OCI-LY1 (cell line): ENCODE measurements at regions not wholly inside any gene's neighbourhood (a gene's known extent, or its start where the extent isn't known, plus 50 kb on each side); places are given as distances from the start of the nearest gene placed in this dataset.

ENCODE experiments used
- H2AFZ ChIP-seq: fragments of 200-600 bp; sonication (generic), shearing (Covaris generic); 2 replicates; pipeline ENCODE4 v1.6.0; 2014; ENCODE audit warnings: antibody characterized with exemption, mild to moderate bottlenecking, low read length
- H3F3A ChIP-seq: fragments of 200-600 bp; sonication (generic), shearing (Covaris generic); 2 replicates; pipeline ENCODE4 v1.6.0; 2014; ENCODE audit warnings: mild to moderate bottlenecking, antibody characterized with exemption, low read length, moderate library complexity; ENCODE audit not compliant: insufficient read depth
- H3K27ac ChIP-seq: fragments of 200-600 bp; sonication (generic); 2 replicates; pipeline ENCODE4 v1.5.1; 2014; ENCODE audit warnings: low read length, mixed run types, mild to moderate bottlenecking, low read depth; ENCODE audit not compliant: poor library complexity, severe bottlenecking
- H3K27me3 ChIP-seq: fragments of 200-600 bp; sonication (generic); 2 replicates; pipeline ENCODE4 v1.6.0; 2014; ENCODE audit warnings: antibody characterized with exemption, mild to moderate bottlenecking, low read length, moderate library complexity; ENCODE audit not compliant: insufficient read depth
- H3K36me3 ChIP-seq: fragments of 200-600 bp; sonication (generic); 2 replicates; pipeline ENCODE4 v1.6.1; 2014; ENCODE audit warnings: mild to moderate bottlenecking, antibody characterized with exemption, low read length, moderate library complexity, mixed read lengths; ENCODE audit not compliant: insufficient read depth
- H3K4me1 ChIP-seq: fragments of 200-600 bp; sonication (generic); 2 replicates; pipeline ENCODE4 v1.5.1; 2014; ENCODE audit warnings: mild to moderate bottlenecking, low read length, moderate library complexity; ENCODE audit not compliant: insufficient read depth, severe bottlenecking
- H3K4me2 ChIP-seq: fragments of 200-600 bp; sonication (generic), shearing (Covaris generic); 2 replicates; pipeline ENCODE4 v1.6.1; 2014; ENCODE audit warnings: low read length
- H3K4me3 ChIP-seq: fragments of 200-600 bp; sonication (generic); 2 replicates; pipeline ENCODE4 v1.5.1; 2014; ENCODE audit warnings: low read length, low read depth, mild to moderate bottlenecking, mixed read lengths; ENCODE audit not compliant: poor library complexity, severe bottlenecking
- H3K79me2 ChIP-seq: fragments of 200-600 bp; shearing (Covaris generic); 2 replicates; pipeline ENCODE4 v1.6.1; 2016; ENCODE audit warnings: mixed run types, low read length, mixed read lengths; ENCODE audit not compliant: insufficient read depth
- H3K9ac ChIP-seq: fragments of 200-600 bp; sonication (generic), shearing (Covaris generic); 2 replicates; pipeline ENCODE4 v1.6.1; 2014; ENCODE audit warnings: mild to moderate bottlenecking, low read length, mixed read lengths
- H3K9me2 ChIP-seq: fragments of 200-600 bp; sonication (generic), shearing (Covaris generic); 2 replicates; pipeline ENCODE4 v1.6.1; 2014; ENCODE audit warnings: low read depth, mild to moderate bottlenecking, low read length, mixed read lengths
- H3K9me3 ChIP-seq: fragments of 200-600 bp; shearing (Covaris generic); 2 replicates; pipeline ENCODE4 v1.6.1; 2014; ENCODE audit warnings: low read length, mixed read lengths
- H4K20me1 ChIP-seq: fragments of 200-600 bp; sonication (generic), shearing (Covaris generic); 2 replicates; pipeline ENCODE4 v1.6.0; 2016; ENCODE audit warnings: mild to moderate bottlenecking, low read length; ENCODE audit not compliant: insufficient read depth
- CTCF ChIP-seq: fragments of 200-600 bp; sonication (generic), shearing (Covaris generic); IDR thresholded peaks from 2 replicates; pipeline ENCODE4 v1.5.1; 2017; ENCODE audit warnings: mild to moderate bottlenecking, antibody characterized with exemption, low read length, moderate library complexity, mixed read lengths
- EZH2 ChIP-seq: fragments of 200-600 bp; sonication (generic), shearing (Covaris generic); IDR thresholded peaks from 2 replicates; pipeline ENCODE4 v1.8.0; 2017; ENCODE audit warnings: borderline replicate concordance, mixed run types, mild to moderate bottlenecking, antibody characterized with exemption, low read length, moderate library complexity, mixed read lengths

- H3K4me1 ChIP-seq, result no peaks in the 10 kb centered on the region
- H3K9me2 ChIP-seq, result no peaks in the 10 kb centered on the region
Measured at GRCh38 chr1:59238333-59238934, 58.5 kb upstream of the FGGY start.

GRCh38 chr1:59238993-59239392 is 57.9 kb upstream of the FGGY start:
- H3K9ac ChIP-seq, result no peak overlapping the region
- no peaks in the 10 kb centered on the region for H3K27me3 ChIP-seq
- no peaks in the 10 kb centered on the region for H3K4me1 ChIP-seq
- no peak overlapping the region for H3K4me3 ChIP-seq
- no peaks in the 10 kb centered on the region for H3K79me2 ChIP-seq
- no peak for TF ChIP-seq CTCF
- no peak for TF ChIP-seq EZH2
- no peak overlapping the region for H3K4me2 ChIP-seq
- no peaks in the 10 kb centered on the region for H3F3A ChIP-seq
- H3K27ac ChIP-seq, result no peak overlapping the region
- H2AFZ ChIP-seq, result no peak overlapping the region
- no peaks in the 10 kb centered on the region for H3K36me3 ChIP-seq
- H3K9me3 ChIP-seq, result no peaks in the 10 kb centered on the region
- H3K9me2 ChIP-seq, result no peaks in the 10 kb centered on the region
- no peaks in the 10 kb centered on the region for H4K20me1 ChIP-seq

More at GRCh38 chr1:59238333-59238934, 58.5 kb upstream of the FGGY start:
- Histone ChIP-seq H3K79me2 (no peaks in the 10 kb centered on the region), H3K4me2 (no peak overlapping the region), H2AFZ (no peak overlapping the region), H3K9ac (no peak overlapping the region), H3F3A (no peaks in the 10 kb centered on the region), H4K20me1 (no peaks in the 10 kb centered on the region), H3K27ac (no peak overlapping the region), H3K9me3 (no peaks in the 10 kb centered on the region), H3K27me3 (no peaks in the 10 kb centered on the region), H3K36me3 (no peaks in the 10 kb centered on the region), H3K4me3 (no peak overlapping the region)
- TF ChIP-seq EZH2 (no peak), CTCF (no peak)

GRCh38 chr1:59241909-59242308 is 55.0 kb upstream of the FGGY start:
- Histone ChIP-seq H3K4me2 (no peak overlapping the region), H3K36me3 (no peaks in the 10 kb centered on the region), H3K4me1 (no peaks in the 10 kb centered on the region), H3F3A (no peaks in the 10 kb centered on the region), H3K27ac (no peak overlapping the region), H3K9ac (no peak overlapping the region), H4K20me1 (no peaks in the 10 kb centered on the region), H3K27me3 (no peaks in the 10 kb centered on the region), H3K79me2 (no peaks in the 10 kb centered on the region), H2AFZ (no peak overlapping the region), H3K9me3 (no peaks in the 10 kb centered on the region), H3K9me2 (no peaks in the 10 kb centered on the region), H3K4me3 (no peak overlapping the region)
- TF ChIP-seq CTCF (no peak), EZH2 (no peak)
